K562 (cell line): ENCODE measurements at regions not wholly inside any gene's neighbourhood (a gene's known extent, or its start where the extent isn't known, plus 50 kb on each side); places are given as distances from the start of the nearest gene placed in this dataset.

Source experiments
- ATAC-seq: fragments of 200-7000 bp; cut with Tn5 transposase; 3 replicates; pipeline ENCODE4 v1.9.1; 2020; ENCODE audit warnings: moderate library complexity
- BruUV-seq: library from RNA; stranded (reverse); fragments of 400-500 nt; replicated peaks from 2 replicates; lab custom pipeline; 2021; lab: Mats Ljungman, UMichigan
- CTCF ChIA-PET: fragments of 300-600 bp; formaldehyde crosslinking; extraction: SDS; loops from one replicate; lab custom pipeline; 2021; ENCODE audit warnings: low intra/inter-chr PET ratio; lab: Yijun Ruan, JAX
- POLR2A ChIA-PET: fragments of 300-600, 350-650 bp; sonication (Branson Sonifier 250); formaldehyde crosslinking; extraction: SDS; loops from one replicate; lab custom pipeline; 2021; ENCODE audit warnings: antibody characterized with exemption, inconsistent platforms; lab: Yijun Ruan, JAX
- DNase-seq, 4 experiments: peaks; one replicate each; pipeline versions ENCODE4 v3.0.0 to v3.0.0-alpha.2; 2011 to 2018; ENCODE audit warnings: low spot score in 3 of 4, mixed read lengths in 3 of 4; ENCODE audit errors: extremely low read depth in 1 of 4
- FAIRE-seq: peaks from 2 replicates; lab custom pipeline; 2011; peaks lifted over from hg19 to GRCh38; lab: Jason Lieb, UNC
- H2AFZ ChIP-seq: 2 replicates; pipeline ENCODE4 v1.6.0; 2011; ENCODE audit warnings: low read depth, low read length, control low read depth, inconsistent platforms
- H3K27ac ChIP-seq: fragments of 200-600 bp; 3 replicates; pipeline ENCODE4 v1.8.0; 2011; ENCODE audit warnings: low read depth, mild to moderate bottlenecking, control low read depth, inconsistent platforms, low read length, moderate library complexity, mixed read lengths; ENCODE audit errors: extremely low read depth
- H3K27me3 ChIP-seq, 2 experiments: fragments of 300-600 bp in 1 of 2; 2 replicates in 1 of 2; 3 replicates in 1 of 2; pipeline versions ENCODE4 v1.6.0 to v1.8.0; 2011; ENCODE audit warnings: inconsistent platforms in 2 of 2, low read length in 2 of 2, mild to moderate bottlenecking in 1 of 2, mixed read lengths in 1 of 2, moderate library complexity in 1 of 2; ENCODE audit not compliant: control insufficient read depth in 2 of 2, insufficient read depth in 2 of 2
- H3K36me3 ChIP-seq: fragments of 300-600 bp; 3 replicates; pipeline ENCODE4 v1.8.0; 2011; ENCODE audit warnings: mild to moderate bottlenecking, low read length, inconsistent platforms; ENCODE audit not compliant: control insufficient read depth, insufficient read depth
- H3K4me1 ChIP-seq, 2 experiments: fragments of 200-600 bp in 1 of 2; replicated peaks in 1 of 2; 2 replicates in 1 of 2; 3 replicates in 1 of 2; pipeline versions ENCODE4 v1.5.1 to v1.8.0; 2011; ENCODE audit warnings: inconsistent platforms in 2 of 2, low read length in 2 of 2, mild to moderate bottlenecking in 1 of 2, mixed read lengths in 1 of 2, moderate library complexity in 1 of 2; ENCODE audit not compliant: control insufficient read depth in 2 of 2, insufficient read depth in 2 of 2
- H3K4me2 ChIP-seq: 2 replicates; pipeline ENCODE4 v1.6.1; 2011; ENCODE audit warnings: low read length, control low read depth, inconsistent platforms, mixed read lengths; ENCODE audit not compliant: insufficient read depth
- H3K4me3 ChIP-seq: fragments of 200-600 bp; sonication (generic), shearing (Covaris generic); 2 replicates; pipeline ENCODE4 v1.5.1; 2016; ENCODE audit warnings: control low read depth, inconsistent platforms
- H3K79me2 ChIP-seq: fragments of 200-600 bp; 3 replicates; pipeline ENCODE4 v1.8.0; 2011; ENCODE audit warnings: low read length, inconsistent platforms; ENCODE audit not compliant: control insufficient read depth, insufficient read depth
- H3K9ac ChIP-seq, 2 experiments: 2 replicates each; pipeline versions ENCODE4 v1.6.0 to v1.6.1; 2011; ENCODE audit warnings: low read depth in 2 of 2, low read length in 2 of 2, control low read depth in 1 of 2, inconsistent platforms in 1 of 2, mild to moderate bottlenecking in 1 of 2, mixed read lengths in 1 of 2; ENCODE audit not compliant: insufficient read depth in 1 of 2
- H3K9me1 ChIP-seq: one replicate; pipeline ENCODE4 v1.6.0; 2011; ENCODE audit warnings: inconsistent platforms, mild to moderate bottlenecking, low read length, moderate library complexity; ENCODE audit not compliant: control insufficient read depth, insufficient read depth
- H3K9me3 ChIP-seq: replicated peaks from 2 replicates; pipeline ENCODE4 v1.5.1; 2011; ENCODE audit warnings: low read depth, low read length, inconsistent platforms; ENCODE audit not compliant: control insufficient read depth, insufficient read depth
- H4K20me1 ChIP-seq: replicated peaks from 2 replicates; pipeline ENCODE4 v1.6.1; 2011; ENCODE audit warnings: low read length, inconsistent platforms, mixed read lengths; ENCODE audit not compliant: control insufficient read depth, insufficient read depth
- ARNT ChIP-seq, 2 experiments: fragments of 450-650 bp; IDR thresholded peaks; 2 replicates each; pipeline ENCODE4 v1.6.1; 2016; ENCODE audit warnings: mild to moderate bottlenecking in 1 of 2
- CEBPB ChIP-seq: fragments of 450-650 bp; IDR thresholded peaks from 2 replicates; pipeline ENCODE4 v1.6.1; 2016; ENCODE audit warnings: missing genetic modification characterization, missing compliant biosample characterization
- IRF1 ChIP-seq: sonication (generic); formaldehyde crosslinking; IDR thresholded peaks from 2 replicates; pipeline ENCODE4 v1.8.0; 2022; ENCODE audit warnings: missing genetic modification reagents, mild to moderate bottlenecking, borderline replicate concordance
- MAZ ChIP-seq, 2 experiments: fragments of 450-650 bp in 1 of 2; sonication (generic) in 1 of 2; formaldehyde crosslinking; IDR thresholded peaks in 1 of 2; conservative IDR thresholded peaks in 1 of 2; 2 replicates each; pipeline versions ENCODE4 v1.4.0 to v1.5.0; 2020; ENCODE audit warnings: mild to moderate bottlenecking in 1 of 2, missing genetic modification reagents in 1 of 2
- MYBL2 ChIP-seq, 2 experiments: fragments of 450-650 bp in 1 of 2; sonication (generic) in 1 of 2; formaldehyde crosslinking in 1 of 2; IDR thresholded peaks; 2 replicates each; pipeline versions ENCODE4 v1.6.1 to v1.8.1; 2017 to 2022; ENCODE audit warnings: borderline replicate concordance in 1 of 2, inconsistent platforms in 1 of 2, low read depth in 1 of 2, mild to moderate bottlenecking in 1 of 2, missing genetic modification reagents in 1 of 2, moderate library complexity in 1 of 2
- RB1 ChIP-seq: fragments of 450-650 bp; IDR thresholded peaks from 2 replicates; pipeline ENCODE4 v1.6.1; 2017; ENCODE audit warnings: low read depth, mild to moderate bottlenecking
- SNIP1 ChIP-seq: fragments of 450-650 bp; IDR thresholded peaks from 2 replicates; pipeline ENCODE4 v1.7.1; 2017; ENCODE audit warnings: low read depth, mild to moderate bottlenecking
- SPI1 ChIP-seq: IDR thresholded peaks from 2 replicates; pipeline ENCODE4 v1.6.1; 2011; ENCODE audit warnings: low read depth, low read length, control low read depth, borderline replicate concordance
- SRSF9 ChIP-seq: fragments of 200-400 bp; formaldehyde crosslinking; IDR thresholded peaks from 2 replicates; pipeline ENCODE4 v1.6.1; 2017; ENCODE audit warnings: low read depth, low read length, borderline replicate concordance
- TARDBP ChIP-seq: fragments of 450-650 bp; IDR thresholded peaks from 2 replicates; pipeline ENCODE4 v1.6.1; 2016
- ZNF140 ChIP-seq: fragments of 250-450 bp; sonication (Bioruptor Pico); IDR thresholded peaks from 2 replicates; pipeline ENCODE4 v1.8.0; 2021; ENCODE audit warnings: moderate library complexity, mild to moderate bottlenecking, inconsistent platforms
- ZNF175 ChIP-seq: fragments of 200-800 bp; sonication (Bioruptor generic); IDR thresholded peaks from 2 replicates; pipeline ENCODE4 v1.6.1; 2016; ENCODE audit warnings: low read depth, mild to moderate bottlenecking, missing genetic modification characterization, missing compliant biosample characterization
- ZNF316 ChIP-seq: fragments of 450-650 bp; IDR thresholded peaks from 2 replicates; pipeline ENCODE4 v1.6.1; 2016
- ZNF609 ChIP-seq: sonication (generic); formaldehyde crosslinking; IDR thresholded peaks from 2 replicates; pipeline ENCODE4 v1.8.1; 2023; ENCODE audit warnings: missing genetic modification reagents, mild to moderate bottlenecking, borderline replicate concordance
- WGBS: fragments of 100-300 bp; shearing (Covaris generic); methylation state at CpG from one replicate; pipeline ENCODE4 v1.1.6; 2016; ENCODE audit warnings: low coverage, mixed read lengths; ENCODE audit not compliant: insufficient coverage; ENCODE audit errors: missing lambda C conversion rate; 5-methylcytosine and 5-hydroxymethylcytosine counted together
- in situ Hi-C: fragments of 300-500 bp; cut with MboI; formaldehyde crosslinking; loops from 4 replicates; pipeline ENCODE4 v1.15.0; 2018; ENCODE audit warnings: inconsistent platforms, mixed read lengths
- intact Hi-C: fragments of 100-400 bp; cut with micrococcal nuclease; formaldehyde crosslinking; loops from 2 replicates; pipeline ENCODE4 v1.14.2; 2022
- TF ChIP-seq, protein P1 (sequence below): fragments of 450-650 bp; IDR thresholded peaks from 2 replicates; pipeline ENCODE4 v1.6.1; 2016; ENCODE audit warnings: antibody characterized with exemption

DNA sequence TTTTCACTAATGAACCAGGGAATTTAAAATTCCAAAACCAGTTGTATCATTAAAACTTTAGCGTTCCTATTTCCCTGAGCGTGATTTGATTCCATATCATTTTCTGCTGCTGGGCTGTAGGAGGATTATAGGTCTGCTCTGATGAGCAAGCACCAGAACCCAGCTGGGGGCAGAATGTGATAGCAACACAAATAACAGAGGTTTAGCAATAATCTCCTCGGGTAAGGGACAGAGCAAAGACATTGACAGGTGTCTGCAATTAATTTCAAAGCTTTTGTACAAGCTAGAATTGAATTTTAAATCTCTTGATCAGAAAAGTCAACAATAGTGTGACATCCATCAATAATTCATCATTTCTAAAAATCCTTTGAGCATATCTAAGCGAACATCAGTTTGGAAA lies 163.4 kb upstream of the RAP2B start:
- BruUV-seq: no TSS peak
- 54% methylated on average over 4 of the region's 4 CpGs for WGBS
- no peak for FAIRE-seq
- TF ChIP-seq ZNF175 (no peak), TARDBP (no peak), ZNF316 (no peak), IRF1 (CRISPR knock-in tag) (no peak), ARNT (IDR thresholded peaks at IDR 0.05) (no peak), SPI1 (no peak), ZNF140 (CRISPR knock-in tag) (no peak), MAZ (CRISPR knock-in tag; conservative IDR thresholded peaks at IDR 0.05 in 1 of 2, IDR thresholded peaks at IDR 0.05 in 1 of 2) (no peak), SRSF9 (no peak), SNIP1 (no peak), CEBPB (tag) (no peak), ZNF609 (CRISPR knock-in tag) (no peak), RB1 (no peak), MYBL2 (IDR thresholded peaks at IDR 0.05; ENCODE audit: low read depth) (no peak), MYBL2 (CRISPR knock-in tag; IDR thresholded peaks at IDR 0.05; ENCODE audit: borderline replicate concordance) (no peak)
- TF ChIP-seq, protein P1, sequence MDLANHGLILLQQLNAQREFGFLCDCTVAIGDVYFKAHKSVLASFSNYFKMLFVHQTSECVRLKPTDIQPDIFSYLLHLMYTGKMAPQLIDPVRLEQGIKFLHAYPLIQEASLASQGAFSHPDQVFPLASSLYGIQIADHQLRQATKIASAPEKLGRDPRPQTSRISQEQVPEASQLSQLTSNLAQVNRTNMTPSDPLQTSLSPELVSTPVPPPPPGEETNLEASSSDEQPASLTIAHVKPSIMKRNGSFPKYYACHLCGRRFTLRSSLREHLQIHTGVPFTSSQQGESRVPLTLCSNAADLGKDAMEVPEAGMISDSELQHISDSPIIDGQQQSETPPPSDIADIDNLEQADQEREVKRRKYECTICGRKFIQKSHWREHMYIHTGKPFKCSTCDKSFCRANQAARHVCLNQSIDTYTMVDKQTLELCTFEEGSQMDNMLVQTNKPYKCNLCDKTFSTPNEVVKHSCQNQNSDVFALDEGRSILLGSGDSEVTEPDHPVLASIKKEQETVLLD: no peak

More for the DNA sequence above, 163.4 kb upstream of the RAP2B start:
- ATAC-seq (no peak), DNase-seq (no peak)
- Histone ChIP-seq H2AFZ (no peak overlapping the region), H3K9me1 (no peaks in the 10 kb centered on the region), H3K9me3 (no peaks in the 10 kb centered on the region; the same call in 1 of the 2 replicates), H3K4me3 (no peak overlapping the region), H3K4me1 (no peaks in the 10 kb centered on the region), H3K9ac (no peak overlapping the region), H3K4me2 (no peak overlapping the region), H3K27me3 (no peaks in the 10 kb centered on the region), H3K36me3 (no peaks in the 10 kb centered on the region), H3K79me2 (no peaks in the 10 kb centered on the region), H3K27ac (no peak overlapping the region), H4K20me1 (no peaks in the 10 kb centered on the region)
- in situ Hi-C loops: no loop called here
- POLR2A ChIA-PET: interaction anchor here (0.7 kb wide), 1 partner anchor 46 kb away, joined by 3 read pairs; no protein-coding TSS in a partner anchor
- intact Hi-C loops: no loop called here
- CTCF ChIA-PET: no interaction called here
